Large intestine (tissue), 3 donors: ENCODE measurements at regions not wholly inside any gene's neighbourhood (a gene's known extent, or its start where the extent isn't known, plus 50 kb on each side); places are given as distances from the start of the nearest gene placed in this dataset.

Experiments
- DNase-seq, 2 donors: peaks; one replicate each; pipeline versions ENCODE4 v3.0.0 to v3.0.0-alpha.2; 2013
- H3K27ac ChIP-seq: one replicate; pipeline ENCODE4 v1.5.1; 2013; ENCODE audit warnings: low read length
- H3K27me3 ChIP-seq: 2 replicates; pipeline ENCODE4 v1.6.1; 2013; ENCODE audit warnings: low read length; ENCODE audit not compliant: control insufficient read depth, insufficient read depth
- H3K36me3 ChIP-seq: 2 replicates; pipeline ENCODE4 v1.6.1; 2013; ENCODE audit warnings: low read length; ENCODE audit not compliant: control insufficient read depth, insufficient read depth
- H3K4me1 ChIP-seq: one replicate; pipeline ENCODE4 v1.6.1; 2013; ENCODE audit warnings: low read length; ENCODE audit not compliant: control insufficient read depth, insufficient read depth
- H3K4me3 ChIP-seq: one replicate; pipeline ENCODE4 v1.5.1; 2013; ENCODE audit warnings: low read length
- H3K9me3 ChIP-seq: one replicate; pipeline ENCODE4 v1.6.1; 2013; ENCODE audit warnings: mild to moderate bottlenecking, low read depth, low read length, moderate library complexity; ENCODE audit not compliant: control insufficient read depth
- WGBS: methylation state at CpG from one replicate; pipeline ENCODE4 v1.1.5; 2013; ENCODE audit warnings: low lambda C conversion rate; ENCODE audit not compliant: insufficient coverage; 5-methylcytosine and 5-hydroxymethylcytosine counted together

DNA sequence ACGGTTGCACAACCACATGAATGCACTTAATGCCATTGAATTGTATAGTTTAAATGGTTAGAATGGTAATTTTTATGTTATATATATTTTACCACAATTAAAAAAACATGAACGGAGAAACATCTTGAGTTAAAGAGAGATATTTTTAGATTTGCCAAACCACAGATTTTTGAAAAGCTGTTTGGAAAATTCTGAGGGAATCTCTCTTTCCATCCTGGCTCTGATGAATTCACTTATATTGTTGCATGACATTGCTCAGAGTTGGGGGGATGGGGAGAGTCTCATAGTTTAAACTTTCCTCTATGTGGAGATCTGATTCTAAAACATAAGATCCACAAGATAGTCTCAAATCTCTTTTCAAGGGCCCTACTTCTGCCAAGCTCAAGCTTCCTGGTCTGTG, 275.0 kb upstream of the NPVF start:
- no peak for DNase-seq
- peaks cover 2% of the 10 kb centered on the region for H3K9me3 ChIP-seq
- WGBS: 83% methylated on average over 1 of the region's 2 CpGs
- H3K4me3 ChIP-seq: no peak overlapping the region
- H3K36me3 ChIP-seq: no peaks in the 10 kb centered on the region
- no peak overlapping the region for H3K27ac ChIP-seq
- peaks cover 7% of the 10 kb centered on the region for H3K27me3 ChIP-seq
- H3K4me1 ChIP-seq: no peaks in the 10 kb centered on the region

GRCh38 chr7:25512061-25512687, 283.9 kb upstream of the NPVF start:
- 58% methylated on average over 2 of the region's 5 CpGs for WGBS
- Histone ChIP-seq H3K4me3 (no peak overlapping the region), H3K9me3 (peaks cover 3% of the 10 kb centered on the region), H3K36me3 (no peaks in the 10 kb centered on the region), H3K4me1 (no peaks in the 10 kb centered on the region), H3K27ac (no peak overlapping the region), H3K27me3 (peaks cover 8% of the 10 kb centered on the region)
- no peak for DNase-seq

DNA sequence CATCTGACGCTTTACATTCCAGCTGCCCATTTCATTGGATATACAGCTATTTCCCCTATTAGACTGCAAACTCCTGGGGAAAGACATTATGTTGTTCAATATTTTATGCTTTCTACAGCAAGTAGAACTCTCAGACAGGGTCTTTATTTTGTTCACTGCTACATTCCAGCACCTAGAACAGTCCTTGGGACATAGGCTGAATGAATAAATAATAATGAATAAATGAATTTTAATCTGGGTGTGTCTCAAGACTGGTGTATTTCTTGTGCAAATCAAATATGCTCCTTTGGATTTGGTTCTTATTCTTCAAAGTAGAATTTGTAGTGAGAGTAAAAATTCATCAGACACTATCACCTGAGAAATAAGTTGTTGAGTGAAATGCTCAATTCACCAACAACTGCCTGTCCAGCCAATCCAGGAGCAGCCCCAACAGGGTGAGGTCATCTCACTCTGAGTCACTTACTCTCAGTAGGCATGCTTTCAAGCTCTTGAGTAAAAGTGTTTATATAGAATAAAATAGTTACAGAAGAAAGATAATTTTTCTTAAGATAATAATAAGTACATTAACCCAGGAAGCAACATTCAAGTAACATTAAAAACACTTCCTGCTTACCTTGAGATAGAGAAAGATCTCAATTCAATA, 287.5 kb upstream of the NPVF start:
- H3K36me3 ChIP-seq: no peaks in the 10 kb centered on the region
- no peaks in the 10 kb centered on the region for H3K9me3 ChIP-seq
- H3K4me1 ChIP-seq: no peaks in the 10 kb centered on the region
- DNase-seq: no peak
- no peak overlapping the region for H3K27ac ChIP-seq
- peaks cover 8% of the 10 kb centered on the region for H3K27me3 ChIP-seq
- no peak overlapping the region for H3K4me3 ChIP-seq
- no CpG with 5 or more reads among the region's 1 CpG for WGBS

GRCh38 chr7:25517906-25518305, 289.6 kb upstream of the NPVF start:
- Histone ChIP-seq H3K4me3 (no peak overlapping the region), H3K27me3 (peaks cover 5% of the 10 kb centered on the region), H3K4me1 (no peaks in the 10 kb centered on the region), H3K9me3 (no peaks in the 10 kb centered on the region), H3K27ac (no peak overlapping the region), H3K36me3 (no peaks in the 10 kb centered on the region)
- WGBS: no CpG with 5 or more reads among the region's 2 CpGs
- no peak for DNase-seq

GRCh38 chr7:25520017-25520416, 291.7 kb upstream of the NPVF start:
- peaks cover 4% of the 10 kb centered on the region for H3K27me3 ChIP-seq
- WGBS: no CpG with 5 or more reads among the region's 5 CpGs
- H3K4me1 ChIP-seq: no peaks in the 10 kb centered on the region
- no peak overlapping the region for H3K4me3 ChIP-seq
- no peak for DNase-seq
- no peaks in the 10 kb centered on the region for H3K36me3 ChIP-seq
- H3K9me3 ChIP-seq: no peaks in the 10 kb centered on the region
- no peak overlapping the region for H3K27ac ChIP-seq

DNA sequence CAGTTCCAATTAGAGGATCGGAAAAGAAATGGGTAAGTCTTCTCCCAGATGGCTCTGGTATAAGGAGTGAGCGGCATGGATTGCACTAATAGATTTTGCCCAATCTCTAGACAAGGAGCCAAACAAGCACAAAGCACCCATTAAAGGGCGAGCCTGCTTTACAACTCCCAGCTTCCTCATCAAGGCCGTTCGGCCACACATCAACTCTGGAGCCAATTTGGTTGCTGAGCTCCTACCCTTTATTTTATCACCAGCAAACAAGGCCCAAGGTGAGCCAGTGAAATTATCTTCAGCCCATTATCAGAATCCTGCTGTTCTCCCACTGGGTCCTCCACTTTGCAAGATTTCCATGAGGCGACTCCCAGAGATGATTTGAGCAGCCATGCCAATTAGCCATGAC, 292.2 kb upstream of the NPVF start:
- WGBS: 82% methylated on average over 2 of the region's 6 CpGs
- Histone ChIP-seq H3K4me3 (no peak overlapping the region), H3K27me3 (peaks cover 9% of the 10 kb centered on the region)

GRCh38 chr7:25521236-25521635, 292.9 kb upstream of the NPVF start:
- Histone ChIP-seq H3K27me3 (peaks cover 9% of the 10 kb centered on the region), H3K4me3 (no peak overlapping the region), H3K36me3 (no peaks in the 10 kb centered on the region), H3K27ac (no peak overlapping the region), H3K4me1 (no peaks in the 10 kb centered on the region), H3K9me3 (no peaks in the 10 kb centered on the region)
- 89% methylated on average over 4 of the region's 6 CpGs for WGBS
- DNase-seq: no peak

More for the DNA sequence above, 292.2 kb upstream of the NPVF start:
- no peaks in the 10 kb centered on the region for H3K9me3 ChIP-seq
- DNase-seq: no peak
- no peak overlapping the region for H3K27ac ChIP-seq
- H3K36me3 ChIP-seq: no peaks in the 10 kb centered on the region
- H3K4me1 ChIP-seq: no peaks in the 10 kb centered on the region

DNA sequence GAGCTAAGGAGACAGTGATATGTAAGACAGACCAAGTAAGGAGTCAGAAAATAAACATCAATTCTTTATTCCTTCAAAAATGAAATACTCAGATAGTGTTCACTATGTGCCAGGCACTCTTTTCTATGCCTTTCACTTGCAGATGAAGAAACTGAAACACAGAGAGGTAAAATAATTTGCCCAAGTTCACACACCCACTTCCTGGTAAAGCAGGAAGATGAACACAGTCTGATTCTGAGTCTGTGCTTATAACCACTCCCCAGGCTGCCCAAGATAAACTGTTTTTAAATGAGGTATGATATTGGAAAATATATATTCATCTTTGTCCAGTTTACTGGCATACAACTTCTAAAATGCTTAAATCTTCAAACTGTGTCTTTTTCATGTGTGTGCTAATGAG, 294.4 kb upstream of the NPVF start:
- Histone ChIP-seq H3K4me3 (no peak overlapping the region), H3K27me3 (peaks cover 9% of the 10 kb centered on the region), H3K27ac (no peak overlapping the region), H3K4me1 (no peaks in the 10 kb centered on the region), H3K36me3 (no peaks in the 10 kb centered on the region), H3K9me3 (no peaks in the 10 kb centered on the region)
- DNase-seq: no peak

GRCh38 chr7:25527665-25528170, 299.4 kb upstream of the NPVF start:
- H3K27ac ChIP-seq: no peak overlapping the region
- peaks cover 11% of the 10 kb centered on the region for H3K27me3 ChIP-seq
- no peak overlapping the region for H3K4me3 ChIP-seq
- DNase-seq: no peak
- H3K9me3 ChIP-seq: no peaks in the 10 kb centered on the region
- no peaks in the 10 kb centered on the region for H3K4me1 ChIP-seq
- H3K36me3 ChIP-seq: no peaks in the 10 kb centered on the region
- WGBS: 81% methylated on average over 2 of the region's 7 CpGs

DNA sequence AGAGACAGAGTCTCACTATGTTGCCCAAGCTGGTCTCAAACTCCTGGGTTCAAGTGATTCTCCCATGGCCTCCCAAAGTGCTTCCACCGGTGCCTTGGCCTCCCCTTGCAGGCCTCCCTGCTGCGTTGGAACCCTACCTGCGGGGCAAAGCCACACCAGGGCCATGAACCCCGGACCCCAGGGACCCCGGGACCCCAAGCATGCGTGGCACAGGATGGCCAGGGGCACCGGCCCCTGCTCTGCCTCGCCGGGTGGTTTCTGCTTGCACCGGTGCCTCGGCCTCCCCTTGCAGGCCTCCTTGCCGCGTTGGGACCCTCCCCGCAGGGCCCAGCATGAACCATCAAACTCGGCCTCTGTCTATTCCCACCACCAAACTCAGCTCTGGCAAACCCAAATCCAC, 301.0 kb upstream of the NPVF start:
- no peak overlapping the region for H3K27ac ChIP-seq
- H3K36me3 ChIP-seq: no peaks in the 10 kb centered on the region
- WGBS: no CpG with 5 or more reads among the region's 15 CpGs
- no peak for DNase-seq
- H3K4me3 ChIP-seq: no peak overlapping the region
- no peaks in the 10 kb centered on the region for H3K9me3 ChIP-seq
- H3K27me3 ChIP-seq: peaks cover 16% of the 10 kb centered on the region
- no peaks in the 10 kb centered on the region for H3K4me1 ChIP-seq

DNA sequence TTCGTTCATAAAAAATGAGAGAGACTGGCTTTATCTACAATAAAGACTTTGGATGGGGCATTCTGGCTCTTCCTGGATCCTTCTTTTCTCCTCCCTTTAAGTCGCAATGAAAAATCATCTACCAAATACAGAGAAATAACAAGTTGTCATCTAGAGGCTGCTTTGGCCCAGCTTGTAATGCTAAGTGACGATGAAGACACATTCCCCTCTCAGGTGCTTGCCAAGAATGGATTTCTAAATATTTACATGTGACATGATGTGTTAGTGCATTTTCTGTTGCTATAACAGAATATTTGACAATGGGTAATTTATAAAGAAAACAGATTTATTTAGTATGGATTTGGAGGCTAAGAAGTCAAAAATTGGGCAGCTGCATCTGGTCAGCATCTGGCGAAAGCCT, 308.6 kb upstream of the NPVF start:
- DNase-seq: no peak
- no peak overlapping the region for H3K27ac ChIP-seq
- no peaks in the 10 kb centered on the region for H3K4me1 ChIP-seq
- peaks cover 44% of the 10 kb centered on the region for H3K27me3 ChIP-seq
- H3K36me3 ChIP-seq: no peaks in the 10 kb centered on the region
- WGBS: no CpG with 5 or more reads among the region's 4 CpGs
- H3K4me3 ChIP-seq: no peak overlapping the region
- H3K9me3 ChIP-seq: no peaks in the 10 kb centered on the region
